ENCODE measurements at regions not wholly inside any gene's neighbourhood (a gene's known extent, or its start where the extent isn't known, plus 50 kb on each side); places are given as distances from the start of the nearest gene placed in this dataset.

- no peaks in the 10 kb centered on the region for H3K36me3 ChIP-seq
- no peaks in the 10 kb centered on the region for H3K27me3 ChIP-seq (replicated peaks; ENCODE audit: insufficient read depth)
- DNase-seq (ENCODE audit: low spot score): no peak
- no peaks in the 10 kb centered on the region for H3K9me3 ChIP-seq
- ATAC-seq (ENCODE audit: insufficient number of reproducible peaks, low FRiP score, low read depth): no peak
- no peak overlapping the region for H3K4me3 ChIP-seq
- TF ChIP-seq CTCF (IDR thresholded peaks at IDR 0.05): no peak
- H3K27ac ChIP-seq: no peak overlapping the region
- no peaks in the 10 kb centered on the region for H3K4me1 ChIP-seq (ENCODE audit: control insufficient read depth in 1 of 2, low read depth in 2 of 2)
Measured at GRCh38 chr2:185472574-185472973, 266.0 kb upstream of the FSIP2 start.

- H3K4me3 ChIP-seq: no peak overlapping the region
- ATAC-seq (ENCODE audit: insufficient number of reproducible peaks, low FRiP score, low read depth): no peak
- no peak for TF ChIP-seq CTCF (IDR thresholded peaks at IDR 0.05)
Measured at GRCh38 chr2:185473838-185474237, 264.8 kb upstream of the FSIP2 start.

GRCh38 chr2:185475914-185476313 lies 262.7 kb upstream of the FSIP2 start:
- DNase-seq (ENCODE audit: low spot score) (no peak), ATAC-seq (ENCODE audit: insufficient number of reproducible peaks, low FRiP score, low read depth) (no peak)
- H3K27ac ChIP-seq: no peak overlapping the region
- H3K4me3 ChIP-seq: no peak overlapping the region
- no peaks in the 10 kb centered on the region for H3K4me1 ChIP-seq (ENCODE audit: control insufficient read depth in 1 of 2, low read depth in 2 of 2)
- no peaks in the 10 kb centered on the region for H3K27me3 ChIP-seq (replicated peaks; ENCODE audit: insufficient read depth)
- H3K9me3 ChIP-seq: no peaks in the 10 kb centered on the region
- no peak for TF ChIP-seq CTCF (IDR thresholded peaks at IDR 0.05)
- no peaks in the 10 kb centered on the region for H3K36me3 ChIP-seq

More at GRCh38 chr2:185473838-185474237, 264.8 kb upstream of the FSIP2 start:
- Histone ChIP-seq H3K27ac (no peak overlapping the region), H3K9me3 (no peaks in the 10 kb centered on the region), H3K27me3 (replicated peaks; ENCODE audit: insufficient read depth) (no peaks in the 10 kb centered on the region), H3K36me3 (no peaks in the 10 kb centered on the region), H3K4me1 (ENCODE audit: control insufficient read depth in 1 of 2, low read depth in 2 of 2) (no peaks in the 10 kb centered on the region)
- no peak for DNase-seq (ENCODE audit: low spot score)

GRCh38 chr2:185477452-185477851 lies 261.2 kb upstream of the FSIP2 start:
- no peaks in the 10 kb centered on the region for H3K4me1 ChIP-seq (ENCODE audit: control insufficient read depth in 1 of 2, low read depth in 2 of 2)
- ATAC-seq (ENCODE audit: insufficient number of reproducible peaks, low FRiP score, low read depth) (no peak), DNase-seq (ENCODE audit: low spot score) (no peak)
- H3K4me3 ChIP-seq: no peak overlapping the region
- H3K27ac ChIP-seq: no peak overlapping the region
- no peaks in the 10 kb centered on the region for H3K9me3 ChIP-seq
- TF ChIP-seq CTCF (IDR thresholded peaks at IDR 0.05): no peak
- no peaks in the 10 kb centered on the region for H3K36me3 ChIP-seq
- H3K27me3 ChIP-seq (replicated peaks; ENCODE audit: insufficient read depth): no peaks in the 10 kb centered on the region

- DNase-seq (ENCODE audit: low spot score) (no peak), ATAC-seq (ENCODE audit: insufficient number of reproducible peaks, low FRiP score, low read depth) (no peak)
- Histone ChIP-seq H3K36me3 (no peaks in the 10 kb centered on the region), H3K4me1 (ENCODE audit: control insufficient read depth in 1 of 2, low read depth in 2 of 2) (no peaks in the 10 kb centered on the region), H3K27ac (no peak overlapping the region), H3K27me3 (replicated peaks; ENCODE audit: insufficient read depth) (no peaks in the 10 kb centered on the region), H3K4me3 (no peak overlapping the region), H3K9me3 (no peaks in the 10 kb centered on the region)
- no peak for TF ChIP-seq CTCF (IDR thresholded peaks at IDR 0.05)
Measured at GRCh38 chr2:185484602-185485001, 254.0 kb upstream of the FSIP2 start.
